SHP77 treated with DMSO at 0.1 percent for 48 hours (cell line): ENCODE measurements at regions not wholly inside any gene's neighbourhood (a gene's known extent, or its start where the extent isn't known, plus 50 kb on each side); places are given as distances from the start of the nearest gene placed in this dataset.
"Not testable (repeated sequence)": the region's sequence is repeated elsewhere in the genome, so short reads cannot be mapped to it uniquely, and the experiment has no call there.

Experiments
- DNase-seq: peaks from one replicate; lab custom pipeline; 2025; lab: John Stamatoyannopoulos, UW

DNA sequence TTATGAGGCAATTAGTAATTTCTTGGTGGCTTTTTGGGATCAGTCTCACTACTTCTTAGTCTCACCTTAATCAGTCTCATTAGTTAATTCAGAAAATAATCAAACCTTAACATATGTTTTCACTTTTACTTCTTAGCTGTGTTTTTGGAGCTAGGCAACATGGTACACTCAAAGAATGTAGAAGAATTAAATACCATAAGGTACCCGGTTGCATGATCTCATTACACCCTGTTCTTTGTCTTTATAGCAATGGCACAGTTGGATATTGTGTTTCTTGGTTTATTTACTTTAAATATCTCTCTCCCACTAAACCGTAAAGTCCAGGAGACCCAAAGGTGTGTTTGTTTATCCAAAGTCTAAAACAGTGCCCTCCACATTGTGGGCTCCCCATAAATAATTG is 132.3 kb downstream of the TNFSF18 start:
- DNase-seq = no peak

DNA sequence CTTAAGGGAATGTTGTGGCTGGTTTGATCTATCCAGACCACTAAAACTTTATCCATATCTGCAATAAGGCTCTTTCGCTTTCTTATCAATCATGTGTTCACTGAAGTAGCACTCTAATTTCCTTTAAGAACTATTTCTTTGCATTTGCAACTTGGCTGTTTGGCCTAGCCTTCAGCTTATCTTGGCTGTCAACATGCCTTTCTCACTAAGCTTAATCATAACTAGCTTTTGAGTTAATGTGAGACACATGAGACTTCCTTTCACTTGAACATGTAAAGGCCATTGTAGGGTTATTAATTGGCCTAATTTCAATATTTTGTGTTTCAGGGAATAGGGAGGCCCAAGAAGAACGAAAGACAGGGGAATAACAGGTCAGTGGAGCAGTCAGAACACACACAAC is 124.7 kb downstream of the TNFSF18 start:
- DNase-seq = no peak

DNA sequence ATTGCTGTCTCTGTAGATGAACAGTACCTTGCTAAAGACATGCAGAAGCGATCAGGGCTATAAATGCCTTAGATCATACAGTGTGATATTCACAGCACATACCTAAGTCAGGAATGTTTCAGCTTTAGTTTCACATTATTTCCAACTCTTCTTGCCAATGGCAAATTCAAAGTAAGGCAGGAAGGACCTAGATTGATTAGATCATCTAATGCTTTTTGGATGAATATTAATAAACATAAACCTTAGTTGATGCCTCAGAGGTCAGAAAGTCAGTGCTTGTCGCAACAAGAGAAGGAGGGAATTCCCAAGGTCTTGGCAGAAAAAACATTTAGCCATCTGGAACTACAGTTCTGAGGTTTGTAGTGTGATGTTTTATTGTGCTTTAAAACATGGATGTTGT is 122.3 kb downstream of the TNFSF18 start:
- no peak for DNase-seq

DNA sequence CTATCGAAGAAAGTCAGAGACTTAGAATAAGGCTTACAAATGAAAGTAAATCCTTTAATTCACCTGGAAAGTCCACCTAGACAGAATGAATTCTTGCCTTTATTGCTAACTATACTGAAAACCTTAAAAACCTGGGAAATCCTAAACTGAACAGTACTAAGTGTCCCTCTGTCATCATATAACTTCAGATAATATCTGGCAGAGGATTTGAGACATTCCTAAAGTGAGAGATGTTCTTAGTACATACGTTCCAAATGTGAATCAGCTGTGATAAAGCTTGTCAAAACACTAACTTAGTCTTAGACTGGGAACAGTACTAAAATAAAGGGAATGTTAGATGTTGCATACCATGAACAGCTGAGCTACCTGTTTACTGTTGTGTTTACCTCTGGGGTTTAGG is 121.7 kb downstream of the TNFSF18 start:
- no peak for DNase-seq

DNA sequence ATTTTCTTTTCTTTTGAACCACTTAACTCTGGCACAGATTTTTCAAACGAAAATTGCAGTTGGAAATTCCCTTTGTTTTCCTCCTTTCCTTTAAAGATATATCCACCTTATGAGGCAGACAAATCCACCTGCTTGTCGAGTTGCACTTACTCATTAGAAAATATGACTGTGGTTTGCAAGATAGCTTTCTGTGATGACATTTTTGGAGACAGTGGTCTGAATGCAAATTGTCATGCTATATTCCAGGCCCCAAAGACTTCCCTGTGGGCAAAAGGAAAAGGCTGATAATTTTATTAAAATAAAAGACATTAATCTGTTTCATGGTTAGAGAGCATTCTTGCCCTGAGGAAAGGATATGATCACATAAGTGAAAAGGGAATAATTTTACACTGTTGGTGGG is 120.6 kb downstream of the TNFSF18 start:
- no peak for DNase-seq

DNA sequence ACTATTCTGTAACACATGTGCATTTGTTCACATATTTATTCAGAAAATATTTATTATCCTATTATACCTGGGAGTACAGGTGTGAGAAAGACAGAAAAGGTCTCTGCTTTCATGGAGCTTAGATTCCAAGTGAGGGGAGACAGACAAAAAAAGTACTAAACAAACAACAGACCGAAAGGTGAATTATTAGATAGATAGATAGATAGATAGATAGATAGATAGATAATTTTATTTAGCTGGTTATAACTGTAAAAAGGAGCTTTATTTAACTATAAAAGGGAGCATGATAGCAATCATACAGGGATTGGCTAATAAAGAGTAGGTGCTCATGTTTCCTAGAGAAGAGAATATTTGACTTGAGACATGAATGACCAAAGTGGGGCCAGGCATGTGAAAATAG is 119.4 kb downstream of the TNFSF18 start:
- no peak for DNase-seq

DNA sequence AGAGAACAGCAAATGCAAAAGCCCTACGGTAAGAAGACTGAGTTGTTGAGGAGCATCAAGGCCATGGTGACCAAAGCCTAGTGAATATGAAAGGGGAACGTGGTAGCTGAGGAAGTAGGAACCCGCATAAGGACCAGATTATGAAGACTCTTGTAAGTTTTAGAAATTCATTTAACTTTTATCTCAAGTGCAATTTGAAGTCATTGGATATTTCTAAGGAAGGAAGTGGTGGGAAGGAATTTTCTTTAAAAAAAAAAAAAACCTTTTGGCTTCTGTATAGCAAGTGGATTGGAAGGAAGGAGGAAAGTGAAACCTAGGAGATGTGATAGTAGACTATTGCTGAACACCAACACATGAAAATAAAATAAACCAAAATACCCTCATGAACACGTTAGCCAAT is 119.0 kb downstream of the TNFSF18 start:
- no peak for DNase-seq

DNA sequence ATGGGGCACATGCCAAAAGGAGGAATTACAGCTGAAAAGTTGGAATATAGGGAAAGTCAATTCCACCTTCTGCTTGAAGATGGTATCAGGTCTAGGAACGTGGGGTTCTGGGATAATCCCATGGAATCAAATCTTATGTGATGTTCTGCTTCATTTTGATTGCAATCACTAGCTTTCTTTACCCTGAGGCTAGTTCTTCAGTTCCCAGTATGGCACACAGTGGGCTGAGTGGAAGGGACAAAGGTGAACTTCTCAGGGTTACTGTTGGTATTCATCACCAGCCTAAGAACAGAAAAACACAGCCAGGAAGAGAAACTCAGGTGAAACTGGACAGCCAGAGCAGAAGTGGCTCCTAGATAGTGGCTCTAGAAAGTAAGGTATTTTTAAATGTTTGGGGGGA is 117.8 kb downstream of the TNFSF18 start:
- DNase-seq = no peak

DNA sequence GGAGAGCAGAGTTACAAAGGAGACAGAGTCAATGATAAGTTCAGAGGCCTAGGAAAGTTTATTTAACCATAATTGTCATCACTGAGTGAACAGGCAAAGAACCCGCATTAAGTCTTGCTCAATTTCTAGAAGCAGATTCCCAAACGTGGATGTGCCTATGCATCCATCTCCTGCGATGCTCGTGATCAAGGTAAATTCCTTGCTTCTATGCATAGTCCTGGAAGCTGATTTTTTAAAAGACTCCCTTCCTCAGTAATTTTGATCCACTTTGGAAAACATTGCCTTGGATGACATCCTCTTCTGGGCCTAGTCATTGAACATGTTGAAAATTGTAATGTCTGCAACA is 116.4 kb downstream of the TNFSF18 start:
- no peak for DNase-seq

DNA sequence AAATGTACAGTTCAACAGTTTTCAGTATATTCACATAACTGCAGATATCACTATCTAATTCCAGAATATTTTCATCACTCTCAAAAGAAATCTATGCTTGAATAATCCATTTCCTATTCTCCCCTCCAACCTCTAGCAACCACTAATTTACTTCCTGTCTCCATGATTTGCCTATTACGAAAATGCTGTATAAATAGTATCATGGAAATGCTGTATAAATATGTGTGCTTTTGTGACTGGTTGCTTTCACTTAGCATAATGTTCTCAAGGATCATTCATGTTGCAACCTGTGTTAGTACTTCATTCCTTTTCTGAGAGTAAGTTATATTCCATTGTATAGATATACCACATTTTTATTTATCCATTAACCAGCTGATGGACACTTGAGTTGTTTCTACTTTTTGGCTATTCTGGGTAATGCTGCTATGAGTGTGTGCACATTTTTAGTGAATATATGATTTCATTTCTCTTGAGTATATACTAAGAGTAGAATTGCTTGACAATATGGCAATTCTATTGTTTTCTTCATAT is 115.6 kb downstream of the TNFSF18 start:
- DNase-seq = no peak

DNA sequence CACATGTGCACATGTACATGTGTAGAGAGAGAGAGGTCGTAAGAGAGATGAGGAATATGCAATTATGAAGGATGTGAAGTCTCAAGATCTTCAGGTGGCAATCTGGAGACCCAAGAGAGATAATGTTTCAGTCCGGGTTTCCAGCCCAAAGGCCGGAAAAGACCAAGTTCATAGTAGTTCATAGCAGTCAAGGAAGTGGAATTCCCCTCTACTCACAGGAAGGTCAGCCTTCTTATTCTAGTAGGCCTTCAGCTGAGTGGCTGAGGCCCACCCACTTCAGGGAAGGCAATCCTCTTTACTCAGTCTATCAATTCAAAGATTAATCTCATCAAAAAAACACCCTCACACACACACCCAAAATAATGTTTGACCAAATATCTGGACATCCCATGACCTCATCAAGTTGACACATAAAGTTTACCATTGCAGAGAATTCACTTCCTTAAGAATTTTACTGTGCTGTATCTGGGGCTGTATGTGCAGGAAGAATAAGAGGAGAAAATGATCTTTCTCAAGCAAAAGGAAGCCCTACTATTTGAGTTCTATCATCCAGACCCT is 114.6 kb downstream of the TNFSF18 start:
- no peak for DNase-seq

DNA sequence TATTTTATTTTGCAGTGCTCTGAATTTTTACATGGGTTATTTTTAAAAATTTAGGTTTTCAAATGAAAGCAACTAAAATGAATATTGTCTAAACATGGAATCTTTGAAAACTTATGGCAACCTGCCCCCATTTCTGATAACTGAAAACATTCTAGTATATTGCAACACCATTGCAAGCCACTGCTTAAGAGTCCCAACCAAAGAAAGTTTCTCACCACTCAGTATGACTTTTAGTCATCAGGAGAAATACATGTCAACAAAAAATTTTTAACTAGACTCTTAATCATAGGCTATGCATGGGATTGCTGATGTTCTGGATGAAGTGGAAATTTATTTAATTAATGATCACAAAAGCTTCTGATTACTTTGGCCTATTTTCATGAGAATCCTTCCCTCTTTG is 112.1 kb downstream of the TNFSF18 start:
- DNase-seq = no peak

DNA sequence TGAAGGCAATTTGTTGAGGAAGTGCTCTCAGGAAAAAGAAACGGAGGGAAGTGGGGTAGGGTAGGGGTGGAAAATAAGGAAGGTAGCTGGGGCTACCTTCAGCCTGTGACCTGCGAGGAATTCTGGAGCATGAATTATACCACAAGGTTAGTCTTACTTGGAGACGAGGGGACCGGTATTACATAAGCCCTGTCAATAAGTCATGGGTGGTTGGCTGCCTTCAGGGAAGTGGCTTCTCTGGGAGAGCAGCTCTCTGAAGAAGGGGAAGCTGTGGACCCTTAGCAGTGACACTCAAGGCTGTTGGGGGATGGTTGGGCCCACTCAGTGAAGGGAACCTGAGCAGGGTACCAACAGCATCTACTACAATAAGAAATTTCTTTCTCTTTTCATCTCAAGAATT is 111.3 kb downstream of the TNFSF18 start:
- no peak for DNase-seq

DNA sequence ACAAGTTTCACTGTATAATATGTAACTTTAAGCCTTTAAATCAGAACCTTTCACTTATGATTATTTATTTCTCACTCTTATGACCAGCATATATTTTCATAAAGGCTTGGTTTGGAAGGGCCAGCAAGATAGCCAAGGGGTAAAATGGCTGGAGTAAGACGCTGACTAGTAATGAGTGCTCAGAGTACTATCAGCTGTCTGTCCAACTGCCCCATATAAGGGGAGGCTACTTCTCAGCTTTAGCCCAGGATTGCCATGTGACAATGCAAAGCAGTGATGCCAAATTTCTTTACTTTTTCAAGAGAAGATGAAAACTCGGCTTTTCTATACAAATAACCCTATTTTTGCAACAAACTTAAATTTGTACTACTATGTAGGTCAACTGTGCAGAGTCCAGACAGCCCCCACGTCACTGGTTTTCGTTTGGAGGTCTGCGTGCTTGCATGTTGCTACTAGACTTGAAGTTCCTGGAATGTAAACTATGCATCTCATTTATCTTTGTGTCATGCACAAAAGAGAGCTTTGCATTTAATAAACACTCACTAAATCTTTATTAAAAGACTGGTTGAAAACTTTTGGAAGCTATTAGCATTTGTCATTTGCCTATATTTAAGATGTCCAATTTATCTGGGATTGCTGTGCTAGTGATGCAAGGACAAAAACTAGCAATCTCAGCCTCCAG is 110.4 kb downstream of the TNFSF18 start:
- no peak for DNase-seq

DNA sequence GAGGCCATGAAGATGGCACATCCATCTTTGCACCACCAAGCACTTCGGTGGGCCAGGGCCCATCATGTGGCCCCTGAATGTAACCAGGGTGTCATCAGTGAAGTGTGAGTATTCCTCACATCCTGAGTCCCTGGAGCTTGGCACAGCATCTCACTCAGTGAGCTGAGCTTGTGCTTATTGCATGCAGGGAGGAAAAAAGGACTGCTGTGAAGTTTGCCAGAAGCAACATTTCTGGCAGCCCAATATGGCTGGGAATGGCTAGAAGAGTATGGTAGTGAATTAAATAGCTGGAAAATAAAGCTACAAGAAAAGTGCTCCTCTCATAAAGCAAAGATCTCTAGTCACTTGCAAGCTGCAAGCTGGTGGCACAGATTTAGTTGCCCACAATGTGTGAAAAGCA is 109.3 kb downstream of the TNFSF18 start:
- no peak for DNase-seq

DNA sequence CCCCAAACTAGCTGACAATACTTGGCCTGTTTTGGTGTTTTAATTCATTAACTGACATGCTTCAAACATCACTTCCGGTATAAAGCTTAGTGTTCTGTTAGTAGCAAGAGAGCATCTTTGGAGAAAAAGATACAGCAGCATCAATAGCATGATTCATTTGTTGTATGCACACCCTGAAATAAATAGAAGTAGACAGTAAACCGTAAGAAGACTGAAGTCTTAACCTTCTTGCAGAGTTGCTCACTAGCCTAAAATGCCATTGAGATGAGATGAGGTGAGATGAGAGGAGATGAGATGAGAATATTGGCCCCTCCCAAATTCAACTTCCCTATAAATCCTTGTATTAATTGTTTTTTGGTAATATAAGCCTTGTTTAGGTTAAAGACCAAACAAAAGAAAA is 108.8 kb downstream of the TNFSF18 start:
- DNase-seq = no peak

DNA sequence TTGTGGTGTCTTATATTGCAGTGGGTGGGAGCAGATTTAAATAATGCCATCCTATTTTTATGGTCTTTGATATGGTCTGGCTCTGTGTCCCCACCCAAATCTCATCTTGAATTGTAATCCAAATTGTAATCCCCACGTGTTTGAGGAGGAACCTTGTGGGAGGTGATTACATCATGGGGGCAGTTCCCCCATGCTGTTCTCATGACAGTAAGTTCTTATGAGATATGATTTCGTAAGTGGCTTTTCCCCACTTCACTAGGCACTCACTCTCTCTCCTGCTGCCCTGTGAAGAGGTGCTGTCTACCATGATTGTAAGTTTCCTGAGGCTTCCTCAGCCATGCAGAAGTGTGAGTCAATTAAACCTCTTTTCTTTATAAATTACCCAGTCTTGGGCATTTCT is 107.6 kb downstream of the TNFSF18 start:
- not testable (repeated sequence) for DNase-seq

DNA sequence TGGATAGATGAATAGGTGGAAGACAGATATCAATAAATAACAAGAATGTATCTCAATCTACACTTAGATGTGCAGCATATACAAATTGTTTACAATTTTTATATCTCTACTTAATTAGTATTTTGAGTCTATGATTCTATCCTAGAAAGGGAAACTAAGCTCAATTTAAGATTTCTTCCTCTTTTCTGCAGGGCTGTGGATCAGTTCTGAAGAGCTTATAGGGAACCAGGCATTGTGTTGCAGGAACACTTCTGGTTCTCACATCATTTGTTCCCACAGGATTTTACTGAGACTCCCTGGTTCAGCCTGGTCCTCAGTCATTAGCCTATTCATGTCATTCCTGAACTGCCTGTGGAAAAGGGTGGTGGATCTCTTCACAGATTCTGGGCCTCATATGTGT is 105.8 kb downstream of the TNFSF18 start:
- DNase-seq = no peak

DNA sequence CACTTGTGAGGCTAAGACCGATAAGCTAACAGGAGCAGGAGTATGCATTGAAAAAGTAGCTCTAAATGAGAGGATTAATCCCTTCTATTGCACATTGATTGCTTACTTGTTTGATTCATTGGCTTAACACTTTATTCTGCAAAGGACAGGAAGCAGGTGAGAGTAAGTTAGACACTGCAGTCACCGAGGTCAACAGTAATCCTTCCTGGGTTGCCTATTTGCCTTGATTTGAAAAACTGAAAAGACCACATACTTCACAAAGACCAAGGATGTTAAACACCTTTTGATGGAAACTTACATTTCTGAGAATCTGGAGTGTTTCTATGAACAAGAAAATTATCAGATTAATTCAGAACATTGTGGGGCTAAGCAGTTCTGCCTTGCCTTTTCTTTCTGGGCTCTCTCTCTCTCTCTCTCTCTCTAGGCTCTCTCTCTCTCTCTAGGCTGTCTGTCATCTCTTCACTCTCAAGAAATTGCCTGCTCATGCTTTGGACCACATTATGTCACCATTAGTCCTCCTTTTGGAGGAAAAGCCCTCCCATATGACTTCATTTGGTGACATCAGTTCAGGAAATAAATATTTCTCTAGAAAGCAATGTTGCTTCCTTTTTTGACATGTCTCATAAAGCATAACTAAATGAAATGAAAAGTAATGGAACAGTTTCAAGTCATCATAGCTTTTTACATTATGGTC is 103.8 kb downstream of the TNFSF18 start:
- DNase-seq = no peak

DNA sequence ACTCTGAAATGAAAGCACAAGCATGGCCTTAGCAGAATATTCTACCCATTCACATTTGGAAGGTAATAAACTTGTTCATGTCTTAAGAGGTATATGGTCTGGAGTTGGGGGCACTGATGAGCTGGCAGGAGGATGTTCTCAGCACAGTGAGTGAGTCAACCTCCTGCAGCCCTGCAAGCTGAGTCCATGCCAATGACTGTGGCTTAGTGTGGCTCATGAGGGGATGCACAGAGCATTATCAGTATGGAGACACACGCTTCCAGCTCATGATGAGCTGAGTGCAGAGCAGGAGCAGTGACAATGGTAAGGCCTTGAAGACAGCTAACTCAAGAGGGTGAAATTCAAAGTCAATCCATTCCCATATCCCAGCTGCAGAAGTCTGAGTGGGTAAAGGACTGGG is 102.3 kb downstream of the TNFSF18 start:
- DNase-seq = no peak

DNA sequence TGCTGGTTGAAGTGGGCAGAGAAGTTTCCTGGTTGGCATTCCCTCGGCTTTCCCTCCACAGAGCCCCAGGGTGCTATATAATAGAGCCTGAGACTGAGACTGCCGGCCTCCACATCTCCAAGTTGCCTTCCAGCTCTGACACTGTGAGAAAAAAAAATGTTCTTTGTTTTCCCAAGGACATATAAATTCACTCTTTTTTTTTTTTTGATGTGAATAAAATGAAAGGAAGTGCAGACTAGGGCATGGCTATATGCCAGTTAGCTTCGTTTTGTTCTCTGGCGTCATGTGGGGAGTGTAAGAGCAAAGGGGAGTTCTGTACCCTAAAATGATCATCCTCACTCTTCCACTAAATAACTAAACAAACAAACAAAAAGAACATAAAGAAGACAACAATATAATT is 101.6 kb downstream of the TNFSF18 start:
- no peak for DNase-seq

DNA sequence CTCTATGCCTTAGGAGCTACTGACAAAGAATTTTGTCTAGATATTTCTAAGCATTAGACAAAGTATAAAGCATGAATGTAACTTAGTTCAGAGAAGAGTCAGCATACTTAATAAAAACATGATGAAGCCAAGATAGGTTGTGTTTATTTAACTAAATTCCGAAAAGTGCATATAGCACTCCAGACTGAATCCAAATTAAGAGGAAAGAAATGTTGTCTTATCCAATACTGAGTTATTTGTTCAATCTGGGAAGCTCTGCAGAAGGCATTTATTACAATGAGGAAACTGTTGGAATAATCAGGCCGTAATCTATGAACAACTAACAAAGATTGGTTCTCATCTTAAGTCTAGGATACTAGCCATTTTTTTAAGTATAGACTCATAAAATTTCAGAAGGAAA is 100.2 kb downstream of the TNFSF18 start:
- no peak for DNase-seq

DNA sequence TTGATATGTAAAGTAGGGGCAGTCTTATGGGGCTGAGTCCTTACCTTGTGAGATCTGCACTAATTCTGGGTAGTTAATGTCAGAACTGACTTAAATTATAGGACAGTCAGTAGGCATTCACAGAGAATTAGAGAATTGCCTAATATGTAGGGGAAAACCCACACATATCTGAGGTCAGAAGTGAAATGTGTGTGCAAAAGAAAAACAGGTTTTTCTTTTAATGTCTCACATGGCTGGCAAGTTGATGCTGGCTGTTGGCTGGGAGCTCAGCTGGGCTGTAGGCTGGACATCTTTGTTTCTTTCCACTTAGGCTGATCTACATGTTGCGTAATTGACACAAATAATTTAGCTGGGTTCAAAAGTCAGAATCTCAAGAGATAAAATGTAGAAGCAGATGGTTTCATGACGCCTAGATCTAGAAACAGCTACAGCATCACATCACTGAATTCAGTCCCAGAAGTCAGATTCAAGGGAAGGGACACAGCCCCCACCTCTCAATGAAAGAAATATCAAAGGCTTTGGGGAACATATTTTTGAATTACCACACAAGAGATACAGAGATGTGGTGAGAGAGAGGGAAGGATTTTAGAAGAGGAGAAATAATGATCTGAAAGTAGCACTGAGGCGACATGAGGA is 98.9 kb downstream of the TNFSF18 start:
- DNase-seq = no peak
